Superior temporal gyrus (tissue), 1 donor: ENCODE measurements at regions not wholly inside any gene's neighbourhood (a gene's known extent, or its start where the extent isn't known, plus 50 kb on each side); places are given as distances from the start of the nearest gene placed in this dataset.
"Not testable (repeated sequence)": the region's sequence is repeated elsewhere in the genome, so short reads cannot be mapped to it uniquely, and the experiment has no call there.

Experiments
- DNase-seq: peaks from one replicate; pipeline ENCODE4 v3.0.0-alpha.2; 2016; ENCODE audit errors: extremely low spot score

DNA sequence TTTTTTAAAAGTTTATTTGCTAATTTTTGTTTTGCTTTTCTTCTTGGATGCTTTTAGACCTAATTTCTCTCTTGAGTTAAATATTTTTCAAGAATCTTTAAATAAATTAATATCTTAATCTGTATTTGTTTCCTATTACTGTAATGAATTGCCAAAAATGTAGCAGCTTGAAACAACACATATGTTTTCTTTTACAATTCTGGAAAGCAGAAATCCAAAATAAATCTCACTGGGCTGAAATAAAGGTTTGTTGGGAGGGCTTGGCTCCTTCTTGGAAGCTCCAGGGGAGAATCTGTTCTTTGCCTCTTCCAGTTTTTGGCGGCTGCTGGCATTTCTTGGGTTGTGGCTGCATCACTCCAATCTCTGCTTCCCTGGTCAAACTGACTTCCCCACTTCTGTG is 658.1 kb upstream of the ARRDC3 start:
- no peak for DNase-seq

DNA sequence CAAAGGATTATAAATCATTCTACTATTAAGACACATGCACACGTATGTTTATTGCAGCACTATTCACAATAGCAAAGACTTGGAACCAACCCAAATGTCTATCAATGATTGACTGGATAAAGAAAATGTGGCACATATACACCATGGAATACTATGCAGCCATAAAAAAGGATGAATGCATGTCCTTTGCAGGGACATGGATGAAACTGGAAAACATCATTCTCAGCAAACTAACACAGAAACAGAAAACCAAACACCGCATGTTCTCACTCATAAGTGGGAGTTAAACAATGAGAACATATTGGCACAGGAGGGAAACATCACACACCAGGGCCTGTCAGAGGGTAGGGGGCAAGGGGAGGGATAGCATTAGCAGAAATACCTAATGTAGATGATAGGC is 646.7 kb upstream of the ARRDC3 start:
- not testable (repeated sequence) for DNase-seq

DNA sequence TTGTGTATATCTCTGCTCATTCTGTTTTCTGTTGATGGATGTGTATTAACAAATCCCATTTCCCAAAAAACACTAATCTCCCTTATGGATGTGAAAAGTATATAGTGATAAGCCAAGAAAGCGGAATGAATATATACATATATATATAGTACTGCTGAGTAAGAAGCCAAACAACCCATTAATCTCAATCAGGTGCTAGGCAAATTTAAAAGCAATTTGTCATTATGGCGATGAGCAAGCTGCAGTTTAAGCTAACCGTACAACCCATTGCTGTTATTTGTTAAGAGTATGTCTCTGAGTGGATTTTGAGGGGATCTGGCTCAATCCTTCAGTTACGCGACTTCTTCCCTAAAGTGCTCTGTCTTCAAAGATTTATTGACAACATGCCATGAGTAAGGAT is 640.4 kb upstream of the ARRDC3 start:
- DNase-seq = no peak

DNA sequence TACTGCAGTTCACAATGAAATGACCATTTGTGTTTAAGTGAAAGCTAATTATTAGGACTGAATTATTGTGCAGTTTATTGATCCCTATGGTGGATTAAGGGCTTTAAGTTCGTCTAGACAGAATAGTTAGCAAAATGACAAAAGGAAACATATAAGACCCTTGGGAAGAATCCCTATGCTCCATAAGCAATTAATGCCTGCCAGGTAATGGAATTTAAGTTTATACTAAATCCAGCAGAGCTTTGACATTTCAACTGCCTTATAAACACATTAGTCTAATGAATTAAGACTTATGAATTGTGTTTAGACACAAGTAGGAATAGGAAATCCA is 640.0 kb upstream of the ARRDC3 start:
- no peak for DNase-seq

DNA sequence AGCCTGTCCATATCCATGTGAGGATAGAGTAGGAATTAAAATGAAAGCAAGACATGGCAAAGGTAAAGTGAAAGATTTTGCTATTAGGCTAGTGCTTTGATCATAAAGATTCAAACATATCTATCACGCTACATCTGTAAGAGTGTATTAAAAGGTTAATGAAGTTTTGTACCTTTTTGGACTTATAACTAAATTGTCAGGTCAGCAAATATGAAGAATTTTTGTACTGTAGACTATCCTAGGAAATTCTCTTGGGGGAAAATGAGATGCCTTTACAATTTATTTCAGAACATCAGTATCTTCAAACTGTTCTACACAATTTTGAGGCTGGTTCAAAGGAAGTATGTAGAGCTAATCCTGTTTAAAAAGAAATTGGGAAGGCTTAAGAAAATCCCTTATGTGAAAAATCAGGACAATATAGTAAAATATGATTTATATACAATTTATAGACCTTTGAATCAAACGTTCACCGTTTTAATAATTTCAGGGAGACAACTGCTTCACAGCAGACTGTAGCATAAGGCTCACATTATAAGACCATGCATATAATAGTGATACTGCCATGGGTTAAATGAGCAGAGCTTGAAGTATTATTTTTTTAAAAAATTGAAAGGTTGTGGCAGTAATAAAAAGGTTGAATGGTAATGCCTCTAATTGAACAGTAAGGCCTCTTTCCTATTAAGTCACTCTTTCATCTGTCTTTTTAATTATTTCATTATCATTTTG is 639.5 kb upstream of the ARRDC3 start:
- DNase-seq = no peak

DNA sequence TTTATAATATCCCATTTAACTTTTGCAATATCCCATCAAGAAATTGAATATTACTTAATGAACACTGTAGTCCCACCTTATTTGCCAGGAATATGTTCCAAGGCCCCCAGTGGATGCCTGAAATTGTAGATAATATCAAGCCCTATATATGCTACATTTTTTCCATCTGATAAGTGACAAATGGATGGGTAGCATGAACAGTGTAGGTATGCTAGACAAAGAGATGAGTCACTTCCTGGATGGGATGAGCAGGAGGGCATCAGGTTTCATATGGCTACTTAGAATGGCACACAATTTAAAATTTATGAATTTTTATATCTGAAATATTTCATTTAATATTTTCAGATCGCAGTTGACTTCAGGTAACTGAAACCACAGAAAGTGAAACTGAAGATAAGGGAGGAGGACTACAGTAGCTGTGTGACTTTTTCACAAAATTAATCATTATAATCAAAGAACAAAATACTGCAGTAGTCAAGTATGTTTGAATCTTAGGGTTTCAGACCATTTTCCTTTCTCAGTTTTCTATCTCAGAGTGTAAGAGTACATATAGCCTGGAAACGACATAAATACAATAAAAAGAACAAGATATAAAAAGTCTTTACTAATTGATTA is 636.4 kb upstream of the ARRDC3 start:
- DNase-seq = no peak

DNA sequence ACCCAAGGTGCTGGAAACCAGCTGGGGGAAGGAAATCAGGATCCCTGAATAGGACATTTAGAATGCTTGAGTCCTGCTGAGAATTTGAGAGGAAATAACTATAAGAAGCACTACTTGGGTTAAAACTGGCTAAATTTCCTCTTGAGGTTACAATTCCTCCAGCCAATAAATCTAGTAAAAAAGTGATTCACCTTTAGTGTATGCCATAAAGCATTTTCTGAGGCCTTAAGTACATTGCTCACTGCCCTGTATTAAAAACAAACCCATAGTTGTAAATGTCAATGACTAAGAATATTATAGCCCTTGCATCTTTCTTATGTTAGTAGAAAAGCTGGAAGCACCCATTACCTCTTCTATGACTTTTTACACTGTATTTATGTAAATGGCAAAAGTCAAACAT is 634.7 kb upstream of the ARRDC3 start:
- DNase-seq = no peak

DNA sequence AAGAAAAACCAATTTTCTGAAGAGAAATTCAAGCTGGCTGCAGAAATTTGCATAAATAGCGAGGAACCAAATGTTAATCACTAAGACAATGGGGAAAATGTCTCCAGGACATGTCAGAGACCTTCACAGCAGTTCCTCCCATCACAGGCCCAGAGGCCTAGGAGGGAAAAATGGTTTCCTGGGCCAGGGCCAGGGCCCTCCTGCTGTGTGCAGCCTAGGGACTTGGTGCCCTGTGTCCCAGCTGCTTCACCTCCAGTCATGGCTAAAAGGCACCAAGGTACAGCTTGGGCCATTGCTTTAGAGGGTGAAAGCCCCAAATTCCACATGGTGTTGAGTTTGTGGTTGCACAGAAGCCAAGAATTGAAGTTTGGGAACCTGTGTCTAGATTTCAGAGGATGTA is 628.7 kb upstream of the ARRDC3 start:
- DNase-seq = not testable (repeated sequence)

DNA sequence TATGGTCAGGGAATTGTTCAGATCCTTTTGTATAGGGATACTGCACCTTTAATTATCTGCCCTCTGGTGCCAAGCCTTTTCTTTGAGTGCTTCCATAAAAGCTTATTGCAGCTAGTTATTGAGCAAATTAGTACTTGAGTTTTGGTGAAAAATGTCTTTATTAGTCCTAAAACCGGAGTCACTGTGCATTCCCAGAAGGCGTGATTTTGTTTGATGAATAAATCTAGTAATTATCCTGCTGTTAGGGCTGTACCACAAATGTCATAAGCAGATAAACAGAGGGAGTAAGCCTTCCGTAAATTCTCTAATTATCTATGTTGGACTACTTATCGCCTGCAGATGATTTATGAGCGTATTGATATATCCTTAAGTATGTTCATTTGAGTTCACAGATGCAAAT is 620.7 kb upstream of the ARRDC3 start:
- DNase-seq = no peak

DNA sequence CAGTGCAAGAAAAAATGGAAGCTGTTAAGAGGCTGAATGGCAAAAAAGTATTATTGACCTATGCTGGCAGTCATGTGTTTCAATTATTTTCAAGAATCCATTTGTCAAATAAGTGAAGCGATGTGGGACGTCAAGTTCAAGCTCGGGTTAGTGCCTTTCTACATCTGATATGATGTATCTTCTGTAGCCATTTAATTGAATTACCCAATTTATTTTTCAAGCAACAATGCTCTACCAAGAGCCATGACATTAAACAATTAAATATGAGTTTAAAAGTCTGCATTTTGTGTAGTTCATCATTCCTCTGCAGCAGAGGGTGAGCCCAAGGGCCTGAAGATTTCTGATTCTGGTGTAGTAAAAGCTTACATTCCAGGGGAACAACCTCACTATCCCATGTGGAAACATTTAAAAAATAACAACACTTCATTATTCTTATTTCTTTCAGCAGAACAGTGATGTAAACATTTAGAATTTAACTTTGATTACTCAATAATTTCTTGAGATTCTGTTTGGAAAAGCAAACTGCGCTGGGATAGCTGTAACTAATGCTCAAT is 619.7 kb upstream of the ARRDC3 start:
- DNase-seq = no peak

DNA sequence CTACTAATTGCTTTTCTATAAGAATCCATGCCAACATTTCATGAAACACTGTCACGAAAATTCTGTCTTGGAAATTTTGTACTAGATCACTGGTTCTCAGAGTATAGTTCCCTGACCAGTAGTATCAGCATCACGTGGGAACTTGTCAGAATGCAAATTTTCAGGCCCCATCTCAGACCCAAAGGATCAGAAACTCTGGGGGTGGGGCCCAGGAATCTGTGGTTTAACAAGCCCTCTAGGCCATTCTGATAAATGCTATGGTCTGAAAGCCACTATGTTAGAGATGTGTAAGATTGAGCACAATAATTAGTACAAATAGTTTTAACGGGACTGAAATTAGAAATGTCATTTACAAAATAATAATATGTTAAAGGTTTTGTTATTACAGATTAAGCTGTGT is 615.7 kb upstream of the ARRDC3 start:
- DNase-seq = no peak

DNA sequence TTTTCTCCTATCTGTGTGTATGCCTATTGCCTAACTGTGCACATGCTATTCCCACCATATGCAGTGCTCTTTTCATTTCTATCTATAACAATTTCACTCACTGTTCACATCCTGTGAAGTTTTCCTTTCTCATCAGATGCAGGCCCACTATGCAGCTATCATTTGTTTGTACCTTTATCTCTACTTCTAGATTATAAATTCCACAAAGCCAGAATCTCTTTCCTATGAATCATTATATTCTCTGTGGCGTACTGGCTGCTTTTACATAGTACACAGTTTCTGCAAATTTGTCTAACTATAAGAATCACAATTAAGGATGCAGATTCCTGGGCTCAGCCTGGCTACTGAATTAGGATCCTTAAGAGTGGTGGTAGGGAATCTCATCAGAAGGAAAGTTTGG is 600.8 kb upstream of the ARRDC3 start:
- no peak for DNase-seq

DNA sequence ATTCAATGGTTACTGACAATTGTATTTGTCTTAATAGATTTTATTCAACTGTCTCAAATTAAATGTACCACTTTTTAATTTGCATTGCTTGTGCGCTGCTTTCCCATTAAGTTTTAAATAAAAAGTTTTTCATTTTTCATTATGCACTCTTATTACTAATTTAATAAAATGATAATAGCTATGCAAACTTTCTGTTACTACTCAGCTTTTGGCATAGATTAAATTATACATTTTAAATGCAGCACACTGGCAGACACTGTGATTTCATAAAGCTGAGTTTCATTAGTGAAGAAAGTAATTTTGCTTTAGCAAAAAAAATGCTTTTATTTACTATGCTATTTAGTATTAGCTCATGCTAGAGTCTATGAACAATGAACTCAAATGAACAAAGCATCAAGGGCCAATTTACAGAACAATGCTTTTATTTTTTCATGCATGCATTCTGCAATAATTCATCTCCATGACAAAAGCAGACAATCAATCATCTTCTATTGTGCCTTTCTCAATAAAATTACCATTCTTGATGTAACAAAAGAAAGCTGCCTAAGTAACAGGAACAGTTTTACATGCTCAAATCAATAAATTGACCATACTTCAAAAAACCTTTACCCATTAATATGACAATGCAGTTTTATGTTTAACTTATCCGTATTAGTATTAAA is 595.2 kb upstream of the ARRDC3 start:
- no peak for DNase-seq

DNA sequence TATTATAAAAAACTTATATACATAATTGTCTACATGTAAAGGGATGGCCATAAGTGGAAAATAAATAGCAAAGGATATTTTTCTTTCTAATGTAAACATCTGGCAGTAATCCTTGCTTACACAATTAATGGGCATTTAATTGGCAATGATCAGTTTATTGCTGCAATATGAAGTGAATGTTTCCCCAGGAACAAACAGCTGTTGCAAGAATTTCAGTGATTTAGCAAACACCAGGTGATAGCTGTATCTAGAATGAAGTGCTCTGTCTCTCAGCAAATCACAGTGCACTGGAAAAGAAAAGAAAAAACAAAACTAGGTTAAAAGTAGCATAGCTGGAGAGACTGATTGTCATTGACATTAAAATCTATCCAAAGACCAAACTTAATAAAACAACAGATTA is 594.5 kb upstream of the ARRDC3 start:
- no peak for DNase-seq

DNA sequence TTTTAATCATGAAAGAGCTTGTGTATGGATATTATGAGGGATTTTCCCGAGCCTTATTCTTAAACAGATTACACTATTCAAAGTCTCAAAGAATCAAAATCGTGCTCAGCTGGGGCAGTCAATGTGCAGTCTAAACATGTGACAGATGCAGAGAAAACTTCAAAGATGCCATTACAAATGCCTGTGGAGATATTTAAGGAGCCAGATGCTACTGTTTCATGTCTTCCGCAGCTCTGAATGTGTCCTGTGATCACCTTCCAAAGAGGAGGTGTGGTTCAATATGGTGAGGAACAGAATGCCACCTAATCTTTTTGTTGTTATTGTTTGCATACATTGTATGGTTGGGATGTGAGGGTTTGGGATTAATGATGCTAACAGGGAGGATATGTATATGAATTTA is 593.3 kb upstream of the ARRDC3 start:
- no peak for DNase-seq

DNA sequence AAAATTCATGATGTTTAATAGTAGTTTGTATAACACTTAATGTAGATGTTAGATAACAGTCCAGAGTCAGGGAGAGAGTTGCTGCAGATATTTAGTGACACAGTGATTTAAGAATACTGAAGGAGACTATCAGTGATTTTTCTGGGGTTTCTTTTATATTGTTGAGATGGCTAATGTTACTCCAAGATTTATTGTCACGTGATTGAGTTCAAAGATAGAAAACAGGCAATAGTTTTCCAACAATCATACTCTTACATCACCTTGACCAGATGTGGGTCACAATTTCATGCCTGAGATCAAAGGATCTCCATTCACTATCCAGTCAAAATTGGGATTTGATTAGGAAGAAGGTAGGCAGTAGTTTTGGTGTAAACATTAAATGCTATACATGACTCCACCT is 580.0 kb upstream of the ARRDC3 start:
- DNase-seq = no peak

DNA sequence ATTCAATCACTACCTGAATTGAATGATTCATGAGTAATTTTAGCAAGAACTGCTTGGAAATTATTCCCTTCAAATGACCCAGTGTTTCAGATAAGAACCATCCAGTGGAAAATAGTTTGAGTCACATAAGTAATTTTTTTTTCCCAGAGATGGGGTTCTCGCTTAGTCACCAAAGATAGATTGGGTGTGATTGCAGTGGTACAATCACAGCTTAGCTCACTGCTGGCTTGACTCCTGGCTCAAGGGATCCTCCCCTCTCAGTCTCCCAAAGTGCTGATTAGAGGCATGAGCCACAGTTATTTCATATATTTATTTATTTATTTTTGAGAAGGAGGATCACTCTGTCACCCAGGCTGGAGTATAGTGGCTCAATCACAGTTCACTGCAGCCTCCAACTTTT is 574.5 kb upstream of the ARRDC3 start:
- no peak for DNase-seq

DNA sequence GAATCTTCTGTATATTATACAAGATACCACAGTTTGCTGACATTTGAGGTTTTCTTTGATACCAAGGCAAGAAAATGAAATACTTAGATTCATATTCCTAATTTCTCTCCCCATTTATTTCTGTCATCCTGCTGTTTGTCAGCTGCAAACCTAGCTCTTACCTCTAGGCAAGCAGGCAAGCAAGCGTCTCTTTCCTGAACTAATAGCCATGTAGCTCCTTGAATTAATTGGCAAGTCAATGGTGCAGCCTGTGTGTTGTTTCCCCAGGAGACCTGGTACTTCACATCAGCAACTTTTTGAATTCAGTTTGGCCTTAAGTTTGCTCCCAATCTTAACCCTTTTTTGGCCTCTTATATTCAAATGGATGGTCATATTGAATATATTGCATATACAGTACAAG is 573.6 kb upstream of the ARRDC3 start:
- DNase-seq = no peak

DNA sequence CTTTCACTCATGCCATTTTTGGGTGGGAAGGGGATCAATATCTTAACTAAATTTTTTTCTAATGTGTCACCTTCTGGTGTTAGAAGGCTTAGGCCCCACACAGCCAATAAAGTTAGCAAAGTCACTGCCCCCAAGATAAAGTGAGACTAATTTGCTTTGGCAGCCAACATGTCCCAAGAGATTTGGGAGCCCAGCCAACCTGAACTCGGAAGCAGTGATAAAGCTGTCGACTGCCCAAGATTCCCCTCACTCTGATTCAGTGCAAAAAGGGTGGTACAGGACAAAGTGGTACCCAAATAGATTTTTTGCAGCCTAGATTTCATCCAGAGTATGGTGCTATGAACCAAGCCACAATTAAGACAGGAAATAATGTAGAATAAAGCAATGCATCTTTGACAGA is 572.5 kb upstream of the ARRDC3 start:
- DNase-seq = no peak

DNA sequence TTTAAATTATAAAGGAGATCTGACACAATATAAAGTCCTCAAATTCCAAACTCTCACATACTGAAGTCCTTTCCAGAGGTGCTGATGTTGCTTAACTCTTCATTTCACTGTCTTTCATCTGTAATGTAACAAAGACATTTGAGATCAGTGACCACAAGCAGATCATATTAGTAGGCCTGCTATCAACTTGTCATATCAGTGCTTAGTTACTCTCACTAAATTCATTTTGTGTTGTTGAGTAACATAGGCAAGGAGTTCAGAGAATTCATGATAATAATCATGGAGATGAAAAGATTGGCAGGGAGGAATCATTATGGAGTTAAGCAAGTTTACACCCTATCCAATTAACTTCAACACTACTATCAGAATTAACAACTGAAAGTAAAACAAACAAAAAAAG is 571.0 kb upstream of the ARRDC3 start:
- no peak for DNase-seq

DNA sequence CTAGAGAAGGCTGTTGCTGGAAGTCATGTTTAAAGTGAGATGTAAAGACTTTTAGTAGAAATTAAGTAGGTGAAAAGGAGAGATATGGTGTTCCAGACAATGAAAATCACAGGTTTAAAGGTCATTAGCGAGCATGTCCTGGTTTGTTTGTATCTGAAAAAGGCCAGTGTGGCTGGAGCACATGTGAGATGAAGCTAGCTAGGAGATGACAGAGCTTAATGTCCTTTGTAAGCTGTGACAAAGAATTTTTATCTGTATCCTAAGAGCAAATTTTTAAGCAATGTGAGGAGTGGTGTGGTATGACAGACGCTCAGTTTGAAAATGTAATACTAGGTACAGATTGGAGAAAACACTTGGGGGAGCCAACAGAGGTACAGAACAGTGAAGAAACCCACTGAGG is 567.2 kb upstream of the ARRDC3 start:
- DNase-seq = no peak

DNA sequence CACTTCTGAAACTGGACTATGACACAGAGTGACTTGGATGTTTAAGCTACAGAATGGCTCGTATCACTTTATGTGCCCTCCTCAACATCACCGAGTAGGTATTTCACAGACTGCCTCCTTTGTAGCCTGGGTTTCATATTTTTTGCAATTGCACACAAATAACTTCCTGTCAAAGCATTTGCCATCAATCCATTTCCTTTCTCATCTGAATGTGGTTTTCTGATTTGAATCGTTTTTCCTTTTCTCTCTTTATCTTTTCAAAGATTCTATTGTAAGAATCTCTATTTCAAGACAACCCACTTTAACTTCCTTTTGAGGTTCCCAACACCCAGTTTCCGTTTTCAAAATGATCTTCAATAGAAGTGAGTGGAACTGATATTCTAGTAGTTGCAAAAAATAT is 563.8 kb upstream of the ARRDC3 start:
- DNase-seq = no peak

DNA sequence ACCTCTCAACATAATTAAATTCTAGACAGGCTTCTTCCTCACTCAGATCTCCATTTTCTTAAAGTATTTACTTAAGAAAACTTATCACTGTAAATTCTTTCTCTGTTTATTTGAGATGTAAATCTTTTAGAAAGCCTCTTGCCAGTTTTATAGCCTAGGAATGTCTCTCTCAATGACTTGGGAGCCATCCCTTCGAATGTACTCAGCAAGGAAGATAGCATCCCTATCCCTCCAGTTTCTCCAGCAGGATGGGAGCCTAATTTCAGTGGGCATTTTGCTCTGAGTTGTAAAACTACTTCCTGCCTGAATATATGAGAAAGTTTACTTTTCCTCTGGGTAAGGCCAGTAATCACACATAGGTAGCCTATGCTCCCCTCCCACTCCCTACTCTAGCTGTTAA is 558.5 kb upstream of the ARRDC3 start:
- no peak for DNase-seq
